ENCODE measurements at regions not wholly inside any gene's neighbourhood (a gene's known extent, or its start where the extent isn't known, plus 50 kb on each side); places are given as distances from the start of the nearest gene placed in this dataset.

- DNase-seq: no peak
Measured at GRCh38 chr7:13822678-13823077, 166.8 kb downstream of the ETV1 start.

DNA sequence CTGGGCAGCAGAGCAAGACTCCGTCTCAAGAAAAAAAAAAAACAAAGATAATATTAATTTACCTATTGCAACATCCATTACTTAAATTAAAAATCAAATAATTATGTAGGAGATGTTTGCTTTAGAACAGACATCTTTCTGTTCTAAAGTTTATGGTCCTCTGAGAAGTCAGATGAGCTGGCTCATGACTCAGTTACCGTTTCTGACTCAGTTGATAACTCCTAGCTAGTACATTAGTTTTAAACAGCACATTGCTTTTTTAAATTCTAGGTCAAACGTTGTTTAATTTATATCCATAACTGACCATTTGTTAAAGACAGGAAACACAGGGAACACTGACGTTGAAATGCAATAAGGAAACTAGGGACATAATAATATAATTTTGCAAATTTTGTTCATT lies 162.7 kb downstream of the ETV1 start:
- no peak for DNase-seq

- DNase-seq: no peak
Measured at GRCh38 chr7:13827716-13828115, 161.8 kb downstream of the ETV1 start.

DNA sequence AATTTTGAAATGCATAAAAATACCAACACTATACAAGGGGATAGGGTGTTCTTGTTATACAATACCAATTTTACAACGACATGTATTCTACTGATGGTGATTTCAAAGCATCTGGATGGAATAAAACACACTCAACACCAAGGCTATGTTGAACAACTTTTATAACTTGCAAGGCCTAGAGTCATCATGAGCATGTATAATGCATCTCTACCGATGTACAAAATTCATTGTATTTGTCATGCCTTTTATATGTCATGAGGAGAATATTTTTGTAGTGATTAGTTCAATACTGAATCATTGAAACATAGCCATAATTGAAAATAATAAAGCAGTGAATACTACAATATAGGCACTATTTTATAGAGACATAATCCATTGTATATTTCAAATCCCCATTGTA lies 160.2 kb downstream of the ETV1 start:
- no peak for DNase-seq

DNA sequence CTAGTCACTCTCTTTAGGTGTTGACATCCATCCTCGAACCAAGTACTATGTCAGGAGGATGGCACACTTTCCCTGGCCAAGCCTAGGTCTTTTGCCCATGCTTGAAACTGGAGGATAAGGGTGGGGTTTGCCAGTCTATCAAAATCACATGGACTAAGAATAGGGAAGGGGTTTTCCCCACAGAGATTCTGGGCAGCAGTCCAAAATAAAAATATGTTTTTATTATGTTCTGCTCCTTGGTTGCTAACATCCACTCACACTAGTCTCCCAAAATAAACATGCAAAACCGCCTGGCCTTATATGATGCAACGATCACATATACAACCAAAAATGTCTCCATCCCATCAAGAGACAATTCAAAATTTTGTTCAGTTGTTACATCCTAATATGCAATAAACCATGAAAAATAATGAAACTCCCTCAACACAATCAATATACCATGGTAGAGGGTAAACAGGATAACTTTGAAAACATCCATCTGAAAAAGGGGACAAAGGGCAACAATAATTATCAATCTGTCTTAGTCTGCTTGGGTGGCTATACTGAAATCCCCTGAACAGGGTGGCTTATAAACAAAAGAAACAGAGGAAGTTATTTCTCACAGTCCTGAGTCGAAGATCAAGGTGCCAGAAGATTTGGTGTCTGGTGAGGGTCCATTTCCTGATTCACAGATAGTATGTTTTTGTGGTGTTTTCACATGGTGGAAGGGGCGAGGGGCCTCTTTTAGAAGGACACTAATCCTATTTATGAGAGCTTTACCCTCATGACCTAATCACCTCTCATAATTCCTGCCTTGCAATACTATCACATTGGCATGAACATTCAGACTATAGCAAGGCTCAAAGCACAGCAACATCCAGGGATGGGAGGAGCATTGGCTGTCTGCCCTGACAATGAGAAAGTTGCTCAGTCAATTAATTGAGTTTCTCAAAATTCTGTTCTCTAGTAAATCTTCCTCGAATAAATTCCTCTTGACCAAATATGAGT lies 159.3 kb downstream of the ETV1 start:
- peak; percentile 8 for DNase-seq

DNA sequence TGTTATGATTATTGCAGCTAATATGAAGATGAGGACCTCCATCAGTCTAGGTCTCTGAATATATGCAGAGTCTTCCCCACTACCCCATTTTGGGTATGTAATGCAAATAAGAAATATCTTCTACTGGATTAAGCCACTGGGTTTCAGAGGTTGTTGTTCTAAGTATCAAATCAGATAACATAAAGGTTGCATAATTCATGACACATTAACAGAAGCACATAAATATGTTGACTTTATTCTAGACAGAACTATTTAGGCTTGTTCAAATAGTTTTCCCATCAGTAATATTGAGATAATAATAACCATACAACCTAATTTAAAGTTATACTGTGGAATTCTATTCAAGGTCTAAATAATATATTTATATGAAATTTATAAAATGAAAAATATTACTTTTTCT lies 157.1 kb downstream of the ETV1 start:
- DNase-seq: no peak

DNA sequence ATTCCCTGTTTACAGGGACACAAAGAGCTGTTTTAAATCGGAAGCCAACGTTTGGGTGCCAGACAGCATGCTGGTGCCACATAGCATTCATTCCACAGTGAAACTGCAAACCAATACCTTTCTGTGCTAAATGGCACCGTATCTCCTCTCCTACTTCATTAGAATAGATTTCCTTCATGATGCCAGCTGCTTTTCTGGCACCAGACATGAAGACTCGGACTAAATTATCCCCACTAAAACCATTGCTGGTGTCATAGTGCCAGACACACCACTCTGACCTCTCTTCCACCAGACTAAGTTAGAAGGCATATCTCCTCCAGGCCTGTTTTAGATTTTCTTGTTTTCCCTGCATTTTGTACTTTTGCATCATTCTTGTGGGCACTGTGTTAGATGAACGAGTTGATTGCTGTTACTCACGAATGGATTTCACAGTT lies 155.1 kb downstream of the ETV1 start:
- no peak for DNase-seq

- no peak for DNase-seq
Measured at GRCh38 chr7:13835442-13835841, 154.0 kb downstream of the ETV1 start.

DNA sequence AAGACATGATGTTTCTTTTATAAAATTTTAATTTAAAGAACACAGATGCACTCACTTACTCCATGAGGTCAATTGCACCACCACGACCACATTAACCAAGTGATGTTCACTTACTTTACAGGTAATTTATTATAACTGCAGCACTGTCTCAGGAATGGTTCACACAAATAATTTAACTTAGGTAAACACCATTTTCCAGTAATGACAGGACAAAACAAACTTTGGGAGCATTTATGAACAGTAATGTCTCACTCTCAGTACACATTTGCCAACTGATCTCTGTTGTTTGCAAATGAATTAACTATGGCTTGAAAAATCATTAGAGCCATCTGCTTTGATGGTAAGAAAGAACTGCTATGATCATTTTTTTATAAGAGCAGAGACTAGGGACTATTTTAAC lies 150.4 kb downstream of the ETV1 start:
- DNase-seq: peak; percentile 42

All from NCI-H1436 (cell line).